ENCODE measurements at regions not wholly inside any gene's neighbourhood (a gene's known extent, or its start where the extent isn't known, plus 50 kb on each side); places are given as distances from the start of the nearest gene placed in this dataset.

GRCh38 chr13:106393776-106394175 is 141.7 kb downstream of the EFNB2 start:
- Histone ChIP-seq H3K4me3 (ENCODE audit: low read depth in 1 of 2, low read length in 2 of 2) (no peak overlapping the region), H3K9ac (ENCODE audit: low read depth, low read length) (no peak overlapping the region), H3K27ac (ENCODE audit: low read length) (no peak overlapping the region), H3K9me3 (ENCODE audit: insufficient read depth, low read length, severe bottlenecking) (no peaks in the 10 kb centered on the region), H3K4me1 (ENCODE audit: insufficient read depth, low read length) (no peaks in the 10 kb centered on the region), H4K20me1 (ENCODE audit: insufficient read depth, low read length) (no peaks in the 10 kb centered on the region), H3K4me2 (ENCODE audit: insufficient read depth, low read length) (no peak overlapping the region), H3K27me3 (ENCODE audit: insufficient read depth, low read length, poor library complexity) (no peaks in the 10 kb centered on the region), H3K79me2 (ENCODE audit: insufficient read depth, low read length) (no peaks in the 10 kb centered on the region), H2AFZ (ENCODE audit: low read depth, low read length) (no peak overlapping the region), H3K36me3 (ENCODE audit: insufficient read depth, low read length) (no peaks in the 10 kb centered on the region)
- ATAC-seq (ENCODE audit: insufficient read depth, low read depth) (no peak), DNase-seq (no peak)
- TF ChIP-seq EZH2 (IDR thresholded peaks at IDR 0.05; ENCODE audit: borderline replicate concordance, low read depth, low read length, severe bottlenecking): no peak
- TF ChIP-seq CTCF (IDR thresholded peaks at IDR 0.05; ENCODE audit: borderline replicate concordance, extremely low read depth, low read length, poor library complexity, severe bottlenecking): no peak

GRCh38 chr13:106391681-106392080 is 143.8 kb downstream of the EFNB2 start:
- no peaks in the 10 kb centered on the region for H3K79me2 ChIP-seq (ENCODE audit: insufficient read depth, low read length)
- H2AFZ ChIP-seq (ENCODE audit: low read depth, low read length): no peak overlapping the region
- H3K36me3 ChIP-seq (ENCODE audit: insufficient read depth, low read length): no peaks in the 10 kb centered on the region
- TF ChIP-seq EZH2 (IDR thresholded peaks at IDR 0.05; ENCODE audit: borderline replicate concordance, low read depth, low read length, severe bottlenecking) (no peak), CTCF (IDR thresholded peaks at IDR 0.05; ENCODE audit: borderline replicate concordance, extremely low read depth, low read length, poor library complexity, severe bottlenecking) (no peak)
- H3K4me2 ChIP-seq (ENCODE audit: insufficient read depth, low read length): no peak overlapping the region
- no peak overlapping the region for H3K27ac ChIP-seq (ENCODE audit: low read length)
- no peaks in the 10 kb centered on the region for H3K27me3 ChIP-seq (ENCODE audit: insufficient read depth, low read length, poor library complexity)
- DNase-seq (no peak), ATAC-seq (ENCODE audit: insufficient read depth, low read depth) (no peak)
- no peaks in the 10 kb centered on the region for H3K4me1 ChIP-seq (ENCODE audit: insufficient read depth, low read length)
- H3K4me3 ChIP-seq (ENCODE audit: low read depth in 1 of 2, low read length in 2 of 2): no peak overlapping the region
- no peaks in the 10 kb centered on the region for H4K20me1 ChIP-seq (ENCODE audit: insufficient read depth, low read length)
- H3K9ac ChIP-seq (ENCODE audit: low read depth, low read length): no peak overlapping the region
- no peaks in the 10 kb centered on the region for H3K9me3 ChIP-seq (ENCODE audit: insufficient read depth, low read length, severe bottlenecking)

- H3K79me2 ChIP-seq (ENCODE audit: insufficient read depth, low read length): no peaks in the 10 kb centered on the region
- no peak overlapping the region for H3K9ac ChIP-seq (ENCODE audit: low read depth, low read length)
- no peaks in the 10 kb centered on the region for H3K9me3 ChIP-seq (ENCODE audit: insufficient read depth, low read length, severe bottlenecking)
- H3K4me2 ChIP-seq (ENCODE audit: insufficient read depth, low read length): no peak overlapping the region
- H3K4me3 ChIP-seq (ENCODE audit: low read depth in 1 of 2, low read length in 2 of 2): no peak overlapping the region
- TF ChIP-seq CTCF (IDR thresholded peaks at IDR 0.05; ENCODE audit: borderline replicate concordance, extremely low read depth, low read length, poor library complexity, severe bottlenecking) (no peak), EZH2 (IDR thresholded peaks at IDR 0.05; ENCODE audit: borderline replicate concordance, low read depth, low read length, severe bottlenecking) (no peak)
- H3K27me3 ChIP-seq (ENCODE audit: insufficient read depth, low read length, poor library complexity): no peaks in the 10 kb centered on the region
- H3K4me1 ChIP-seq (ENCODE audit: insufficient read depth, low read length): no peaks in the 10 kb centered on the region
- no peak for ATAC-seq (ENCODE audit: insufficient read depth, low read depth)
- H3K27ac ChIP-seq (ENCODE audit: low read length): no peak overlapping the region
- H2AFZ ChIP-seq (ENCODE audit: low read depth, low read length): no peak overlapping the region
- no peak for DNase-seq
- H4K20me1 ChIP-seq (ENCODE audit: insufficient read depth, low read length): no peaks in the 10 kb centered on the region
- no peaks in the 10 kb centered on the region for H3K36me3 ChIP-seq (ENCODE audit: insufficient read depth, low read length)
Measured at GRCh38 chr13:106391271-106391670, 144.2 kb downstream of the EFNB2 start.

GRCh38 chr13:106390367-106390766 is 145.1 kb downstream of the EFNB2 start:
- Histone ChIP-seq H3K27ac (ENCODE audit: low read length) (no peak overlapping the region), H2AFZ (ENCODE audit: low read depth, low read length) (no peak overlapping the region), H3K4me1 (ENCODE audit: insufficient read depth, low read length) (no peaks in the 10 kb centered on the region), H4K20me1 (ENCODE audit: insufficient read depth, low read length) (no peaks in the 10 kb centered on the region), H3K4me3 (ENCODE audit: low read depth in 1 of 2, low read length in 2 of 2) (no peak overlapping the region), H3K4me2 (ENCODE audit: insufficient read depth, low read length) (no peak overlapping the region), H3K9ac (ENCODE audit: low read depth, low read length) (no peak overlapping the region), H3K27me3 (ENCODE audit: insufficient read depth, low read length, poor library complexity) (no peaks in the 10 kb centered on the region), H3K79me2 (ENCODE audit: insufficient read depth, low read length) (no peaks in the 10 kb centered on the region), H3K36me3 (ENCODE audit: insufficient read depth, low read length) (no peaks in the 10 kb centered on the region), H3K9me3 (ENCODE audit: insufficient read depth, low read length, severe bottlenecking) (no peaks in the 10 kb centered on the region)
- no peak for ATAC-seq (ENCODE audit: insufficient read depth, low read depth)
- no peak for DNase-seq
- TF ChIP-seq CTCF (IDR thresholded peaks at IDR 0.05; ENCODE audit: borderline replicate concordance, extremely low read depth, low read length, poor library complexity, severe bottlenecking) (no peak), EZH2 (IDR thresholded peaks at IDR 0.05; ENCODE audit: borderline replicate concordance, low read depth, low read length, severe bottlenecking) (no peak)
